ENCODE measurements at regions not wholly inside any gene's neighbourhood (a gene's known extent, or its start where the extent isn't known, plus 50 kb on each side); places are given as distances from the start of the nearest gene placed in this dataset.

- no peaks in the 10 kb centered on the region for H3K9me3 ChIP-seq (ENCODE audit: control insufficient read depth, insufficient read depth, low read depth, low read length)
- H3K4me1 ChIP-seq (ENCODE audit: control insufficient read depth, extremely low read depth, insufficient read depth, low read length): no peaks in the 10 kb centered on the region
- no peaks in the 10 kb centered on the region for H3K27me3 ChIP-seq (ENCODE audit: control insufficient read depth, insufficient read depth, low read length)
- no peaks in the 10 kb centered on the region for H3K36me3 ChIP-seq (ENCODE audit: control insufficient read depth, insufficient read depth, low read length)
- H3K4me3 ChIP-seq (replicated peaks in 1 of 4; ENCODE audit: control extremely low read depth in 1 of 4, insufficient read depth in 1 of 4, low read depth in 3 of 4, low read length in 4 of 4): no peak overlapping the region
- no peak overlapping the region for H3K4me2 ChIP-seq (ENCODE audit: extremely low read depth, insufficient read depth, low read length)
- H2AFZ ChIP-seq (ENCODE audit: low read length): no peak overlapping the region
- no peak overlapping the region for H3K9ac ChIP-seq (ENCODE audit: insufficient read depth, low read length)
- no peaks in the 10 kb centered on the region for H3K79me2 ChIP-seq (ENCODE audit: control insufficient read depth, insufficient read depth, low read length)
- H4K20me1 ChIP-seq (ENCODE audit: control insufficient read depth, extremely low read depth, insufficient read depth, low read length): no peaks in the 10 kb centered on the region
- DNase-seq (ENCODE audit: low read depth in 2 of 2): no peak
- TF ChIP-seq EZH2 (IDR thresholded peaks at IDR 0.05; ENCODE audit: low read length, missing control alignments) (no peak), CTCF (conservative IDR thresholded peaks at IDR 0.05 in 1 of 2, IDR thresholded peaks at IDR 0.05 in 1 of 2; ENCODE audit: low read depth in 1 of 2, low read length in 2 of 2) (no peak)
- no peak overlapping the region for H3K27ac ChIP-seq (ENCODE audit: insufficient read depth, low read length)
Measured at GRCh38 chr13:39886336-39886735, 230.9 kb downstream of the COG6 start.

- Histone ChIP-seq H3K4me2 (ENCODE audit: extremely low read depth, insufficient read depth, low read length) (no peak overlapping the region), H3K9ac (ENCODE audit: insufficient read depth, low read length) (no peak overlapping the region), H3K4me1 (ENCODE audit: control insufficient read depth, extremely low read depth, insufficient read depth, low read length) (no peaks in the 10 kb centered on the region), H3K27me3 (ENCODE audit: control insufficient read depth, insufficient read depth, low read length) (no peaks in the 10 kb centered on the region), H3K79me2 (ENCODE audit: control insufficient read depth, insufficient read depth, low read length) (no peaks in the 10 kb centered on the region), H4K20me1 (ENCODE audit: control insufficient read depth, extremely low read depth, insufficient read depth, low read length) (no peaks in the 10 kb centered on the region), H3K27ac (ENCODE audit: insufficient read depth, low read length) (no peak overlapping the region), H3K4me3 (replicated peaks in 1 of 4; ENCODE audit: control extremely low read depth in 1 of 4, insufficient read depth in 1 of 4, low read depth in 3 of 4, low read length in 4 of 4) (no peak overlapping the region), H3K9me3 (ENCODE audit: control insufficient read depth, insufficient read depth, low read depth, low read length) (no peaks in the 10 kb centered on the region), H3K36me3 (ENCODE audit: control insufficient read depth, insufficient read depth, low read length) (no peaks in the 10 kb centered on the region), H2AFZ (ENCODE audit: low read length) (no peak overlapping the region)
- TF ChIP-seq EZH2 (IDR thresholded peaks at IDR 0.05; ENCODE audit: low read length, missing control alignments) (no peak), CTCF (conservative IDR thresholded peaks at IDR 0.05 in 1 of 2, IDR thresholded peaks at IDR 0.05 in 1 of 2; ENCODE audit: low read depth in 1 of 2, low read length in 2 of 2) (no peak)
- no peak for DNase-seq (ENCODE audit: low read depth in 2 of 2)
Measured at GRCh38 chr13:39887387-39887786, 231.9 kb downstream of the COG6 start.

- peak in 1 of 2 donors; percentile 39 for DNase-seq (ENCODE audit: low read depth in 2 of 2)
- no peaks in the 10 kb centered on the region for H3K36me3 ChIP-seq (ENCODE audit: control insufficient read depth, insufficient read depth, low read length)
Measured at GRCh38 chr13:39888865-39889810, 233.7 kb downstream of the COG6 start.

More at GRCh38 chr13:39888865-39889810, 233.7 kb downstream of the COG6 start:
- no peak overlapping the region for H2AFZ ChIP-seq (ENCODE audit: low read length)
- H3K4me1 ChIP-seq (ENCODE audit: control insufficient read depth, extremely low read depth, insufficient read depth, low read length): no peaks in the 10 kb centered on the region
- no peak overlapping the region for H3K9ac ChIP-seq (ENCODE audit: insufficient read depth, low read length)
- H3K4me2 ChIP-seq (ENCODE audit: extremely low read depth, insufficient read depth, low read length): no peak overlapping the region
- no peaks in the 10 kb centered on the region for H3K9me3 ChIP-seq (ENCODE audit: control insufficient read depth, insufficient read depth, low read depth, low read length)
- no peaks in the 10 kb centered on the region for H3K27me3 ChIP-seq (ENCODE audit: control insufficient read depth, insufficient read depth, low read length)
- no peaks in the 10 kb centered on the region for H3K79me2 ChIP-seq (ENCODE audit: control insufficient read depth, insufficient read depth, low read length)
- H3K27ac ChIP-seq (ENCODE audit: insufficient read depth, low read length): no peak overlapping the region
- H4K20me1 ChIP-seq (ENCODE audit: control insufficient read depth, extremely low read depth, insufficient read depth, low read length): no peaks in the 10 kb centered on the region
- TF ChIP-seq EZH2 (IDR thresholded peaks at IDR 0.05; ENCODE audit: low read length, missing control alignments) (no peak), CTCF (conservative IDR thresholded peaks at IDR 0.05 in 1 of 2, IDR thresholded peaks at IDR 0.05 in 1 of 2; ENCODE audit: low read depth in 1 of 2, low read length in 2 of 2) (no peak)
- H3K4me3 ChIP-seq (replicated peaks in 1 of 4; ENCODE audit: control extremely low read depth in 1 of 4, insufficient read depth in 1 of 4, low read depth in 3 of 4, low read length in 4 of 4): no peak overlapping the region

All from fibroblast of lung (primary cell).